Mesodermal cell (in vitro differentiated cells): ENCODE measurements at regions not wholly inside any gene's neighbourhood (a gene's known extent, or its start where the extent isn't known, plus 50 kb on each side); places are given as distances from the start of the nearest gene placed in this dataset.
"Not testable (repeated sequence)": the region's sequence is repeated elsewhere in the genome, so short reads cannot be mapped to it uniquely, and the experiment has no call there.

Source experiments
- H3K27ac ChIP-seq: 2 replicates; pipeline ENCODE4 v1.7.0; 2013; ENCODE audit warnings: mild to moderate bottlenecking, low read depth, low read length, moderate library complexity; ENCODE audit not compliant: severe bottlenecking
- H3K36me3 ChIP-seq: 2 replicates; pipeline ENCODE4 v1.7.1; 2013; ENCODE audit warnings: mild to moderate bottlenecking, low read length, moderate library complexity; ENCODE audit not compliant: control insufficient read depth, insufficient read depth
- H3K4me1 ChIP-seq: one replicate; pipeline ENCODE4 v1.7.1; 2013; ENCODE audit warnings: mild to moderate bottlenecking, low read length; ENCODE audit not compliant: insufficient read depth, control insufficient read depth, poor library complexity, severe bottlenecking
- H3K4me3 ChIP-seq: 2 replicates; pipeline ENCODE4 v1.7.0; 2013; ENCODE audit warnings: low read length, control low read depth, mild to moderate bottlenecking; ENCODE audit not compliant: insufficient read depth, poor library complexity, severe bottlenecking; ENCODE audit errors: extremely low read depth
- H3K9me3 ChIP-seq: 2 replicates; pipeline ENCODE4 v1.7.1; 2013; ENCODE audit warnings: mild to moderate bottlenecking, low read length, moderate library complexity; ENCODE audit not compliant: control insufficient read depth
- WGBS, 2 experiments: methylation state at CpG; one replicate each; pipeline ENCODE4 v1.1.5; 2013; ENCODE audit warnings: missing lambda C conversion rate in 2 of 2; ENCODE audit not compliant: insufficient coverage in 2 of 2; 5-methylcytosine and 5-hydroxymethylcytosine counted together

GRCh38 chrX:34509394-34509793 is 147.7 kb downstream of the TMEM47 start:
- Histone ChIP-seq H3K4me3 (no peak overlapping the region), H3K27ac (no peak overlapping the region), H3K9me3 (no peaks in the 10 kb centered on the region), H3K36me3 (no peaks in the 10 kb centered on the region), H3K4me1 (no peaks in the 10 kb centered on the region)
- no CpG with 5 or more reads among the region's 5 CpGs for WGBS, 2 experiments

- Histone ChIP-seq H3K27ac (no peak overlapping the region), H3K9me3 (no peaks in the 10 kb centered on the region), H3K4me1 (no peaks in the 10 kb centered on the region), H3K36me3 (no peaks in the 10 kb centered on the region), H3K4me3 (no peak overlapping the region)
- no CpG with 5 or more reads among the region's 3 CpGs for WGBS, 2 experiments
Observed at GRCh38 chrX:34503119-34503518, 154.0 kb downstream of the TMEM47 start.

- H3K4me1 ChIP-seq = no peaks in the 10 kb centered on the region
- H3K27ac ChIP-seq = no peak overlapping the region
- 100% methylated on average over 1 of the region's 4 CpGs; no CpG with 5 or more reads in 1 of the 2 experiments for WGBS, 2 experiments
- H3K36me3 ChIP-seq = no peaks in the 10 kb centered on the region
- no peak overlapping the region for H3K4me3 ChIP-seq
- H3K9me3 ChIP-seq = no peaks in the 10 kb centered on the region
Observed at GRCh38 chrX:34493086-34493485, 164.0 kb downstream of the TMEM47 start.

DNA sequence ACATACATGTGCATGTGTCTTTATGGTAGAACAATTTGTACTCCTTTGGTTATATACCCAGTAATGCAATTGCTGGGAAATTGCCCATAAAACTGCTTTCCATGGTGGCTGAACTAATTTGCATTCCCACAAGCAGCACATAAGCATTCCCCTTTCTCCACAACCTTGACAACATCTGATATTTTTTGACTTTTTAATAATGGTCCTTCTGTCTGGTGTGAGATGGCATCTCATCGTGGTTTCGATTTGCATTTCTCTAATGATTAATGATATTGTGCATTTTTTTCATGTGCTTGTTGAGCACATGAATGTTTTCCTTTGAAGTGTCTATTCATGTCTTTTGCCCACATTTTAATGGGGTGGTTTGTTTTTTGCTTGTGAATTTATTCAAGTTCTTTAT is 166.0 kb downstream of the TMEM47 start:
- H3K4me1 ChIP-seq = no peaks in the 10 kb centered on the region
- H3K27ac ChIP-seq = no peak overlapping the region
- H3K36me3 ChIP-seq = no peaks in the 10 kb centered on the region
- no peak overlapping the region for H3K4me3 ChIP-seq
- WGBS, 2 experiments = 80% methylated on average over 1 of the region's 2 CpGs; no CpG with 5 or more reads in 1 of the 2 experiments
- no peaks in the 10 kb centered on the region for H3K9me3 ChIP-seq

- Histone ChIP-seq H3K4me1 (no peaks in the 10 kb centered on the region), H3K4me3 (no peak overlapping the region), H3K9me3 (no peaks in the 10 kb centered on the region), H3K36me3 (no peaks in the 10 kb centered on the region), H3K27ac (no peak overlapping the region)
Observed at GRCh38 chrX:34487364-34487763, 169.7 kb downstream of the TMEM47 start.

DNA sequence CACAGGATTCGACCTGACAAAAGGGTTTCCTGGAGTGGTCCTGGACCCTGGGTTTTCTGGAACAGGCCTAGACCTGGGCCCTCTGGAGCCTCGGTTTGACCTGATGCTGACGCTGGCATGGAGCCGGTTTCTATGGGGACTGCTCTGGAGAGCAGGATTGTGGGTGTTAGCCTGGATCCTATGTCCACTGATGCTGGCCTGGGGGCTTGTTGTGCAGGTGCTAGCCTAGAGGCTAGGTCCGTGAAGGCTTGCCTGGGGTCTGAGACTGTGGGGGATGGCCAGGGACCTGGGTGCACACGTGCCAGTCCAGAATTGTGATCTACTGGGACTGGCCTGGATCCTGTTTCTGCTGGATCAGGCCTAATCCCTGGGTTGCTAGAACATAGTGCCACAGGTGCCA is 173.1 kb downstream of the TMEM47 start:
- H3K9me3 ChIP-seq = no peaks in the 10 kb centered on the region
- no peaks in the 10 kb centered on the region for H3K4me1 ChIP-seq
- WGBS, 2 experiments = 100% methylated on average over 3 of the region's 6 CpGs; no CpG with 5 or more reads in 1 of the 2 experiments
- H3K36me3 ChIP-seq = no peaks in the 10 kb centered on the region
- H3K27ac ChIP-seq = no peak overlapping the region
- H3K4me3 ChIP-seq = no peak overlapping the region

GRCh38 chrX:34470507-34470906 is 186.6 kb downstream of the TMEM47 start:
- Histone ChIP-seq H3K9me3 (no peaks in the 10 kb centered on the region), H3K4me1 (no peaks in the 10 kb centered on the region), H3K4me3 (no peak overlapping the region), H3K27ac (no peak overlapping the region), H3K36me3 (no peaks in the 10 kb centered on the region)
- WGBS, 2 experiments = no CpG with 5 or more reads among the region's 1 CpG

GRCh38 chrX:34467437-34467836 is 189.6 kb downstream of the TMEM47 start:
- no peak overlapping the region for H3K27ac ChIP-seq
- no CpG with 5 or more reads among the region's 3 CpGs for WGBS, 2 experiments
- no peaks in the 10 kb centered on the region for H3K4me1 ChIP-seq
- no peak overlapping the region for H3K4me3 ChIP-seq
- no peaks in the 10 kb centered on the region for H3K36me3 ChIP-seq
- H3K9me3 ChIP-seq = no peaks in the 10 kb centered on the region

DNA sequence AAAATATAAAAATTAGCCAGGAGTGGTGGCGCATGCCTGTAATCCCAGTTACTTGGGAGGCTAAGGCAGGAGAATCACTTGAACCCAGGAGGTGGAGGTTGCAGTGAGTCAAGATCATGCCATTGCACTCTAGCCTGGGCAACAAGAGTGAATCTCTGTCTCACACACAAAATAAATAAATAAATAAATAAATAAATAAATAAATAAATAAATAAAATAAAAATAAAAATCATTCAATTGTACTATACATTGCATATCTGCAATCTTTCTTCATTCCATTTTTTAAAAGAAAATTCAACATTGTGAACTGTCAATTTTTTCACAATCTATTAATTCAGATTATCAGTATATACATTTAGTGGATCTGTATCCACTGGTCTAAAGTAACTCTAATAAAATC is 193.9 kb downstream of the TMEM47 start:
- H3K27ac ChIP-seq, H3K4me1 ChIP-seq, H3K9me3 ChIP-seq, H3K36me3 ChIP-seq, H3K4me3 ChIP-seq: not testable (repeated sequence)
- no CpG with 5 or more reads among the region's 1 CpG for WGBS, 2 experiments

DNA sequence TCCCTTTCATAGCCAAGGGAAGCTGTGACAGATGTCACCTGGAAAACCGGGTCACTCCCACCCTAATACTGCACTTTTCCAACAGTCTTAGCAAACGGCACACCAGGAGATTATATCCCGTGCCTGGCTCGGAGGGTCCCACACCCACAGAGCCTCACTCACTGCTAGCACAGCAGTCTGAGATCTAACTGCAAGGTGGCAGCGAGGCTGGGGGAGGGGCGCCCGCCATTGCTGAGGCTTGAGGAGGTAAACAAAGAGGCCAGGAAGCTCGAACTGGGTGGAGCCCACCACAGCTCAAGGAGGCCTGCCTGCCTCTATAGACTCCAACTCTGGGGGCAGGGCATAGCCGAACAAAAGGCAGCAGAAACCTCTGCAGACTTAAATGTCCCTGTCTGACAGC is 199.2 kb downstream of the TMEM47 start:
- not testable (repeated sequence) for H3K36me3 ChIP-seq, H3K4me3 ChIP-seq, H3K27ac ChIP-seq, H3K9me3 ChIP-seq, H3K4me1 ChIP-seq
- WGBS, 2 experiments = no CpG with 5 or more reads among the region's 9 CpGs

DNA sequence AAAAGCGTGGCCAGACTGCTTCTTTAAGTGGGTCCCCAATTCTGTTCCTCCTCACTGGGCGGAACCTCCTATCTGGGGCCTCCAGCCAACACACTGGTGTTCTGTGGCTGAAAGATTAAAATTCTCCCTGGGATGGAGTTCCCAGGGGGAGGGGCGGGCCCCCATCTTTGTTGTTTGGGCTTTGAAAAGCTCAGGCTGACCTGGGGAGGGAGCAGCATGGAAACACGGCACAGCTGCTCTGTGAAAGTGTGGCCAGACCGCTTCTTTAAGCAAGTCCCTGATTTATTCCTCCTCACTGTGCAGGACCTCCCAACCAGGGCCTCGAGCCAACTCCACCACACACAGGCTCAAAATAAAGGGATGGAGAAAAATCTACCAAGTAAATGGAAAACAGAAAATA is 219.5 kb downstream of the TMEM47 start:
- no peaks in the 10 kb centered on the region for H3K4me1 ChIP-seq
- H3K4me3 ChIP-seq = no peak overlapping the region
- no peak overlapping the region for H3K27ac ChIP-seq
- no peaks in the 10 kb centered on the region for H3K9me3 ChIP-seq
- H3K36me3 ChIP-seq = no peaks in the 10 kb centered on the region
- 65 to 100% methylated on average over 1 to 2 of the region's 6 CpGs for WGBS, 2 experiments

DNA sequence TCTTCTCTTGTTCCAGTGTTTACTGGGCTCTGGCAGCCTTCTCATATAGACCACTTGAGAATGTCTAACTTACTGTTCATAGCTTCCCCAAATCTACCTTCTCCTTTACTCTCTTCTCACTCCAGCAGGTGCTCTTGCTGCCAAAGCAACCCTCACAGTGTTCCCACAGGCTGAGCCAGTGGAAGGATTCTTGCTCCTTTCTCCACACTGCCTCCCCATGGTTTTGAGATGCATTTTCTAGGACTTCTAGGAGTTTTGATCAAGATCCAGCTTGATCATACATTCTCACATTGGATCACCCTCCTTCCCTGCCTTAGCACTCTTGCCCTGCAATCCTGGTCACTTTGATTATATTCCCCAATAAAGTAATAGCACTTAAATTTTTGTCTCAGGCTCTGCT is 230.8 kb downstream of the TMEM47 start:
- Histone ChIP-seq H3K9me3 (no peaks in the 10 kb centered on the region), H3K4me3 (no peak overlapping the region)

More for the DNA sequence above, 230.8 kb downstream of the TMEM47 start:
- H3K27ac ChIP-seq = no peak overlapping the region
- H3K36me3 ChIP-seq = no peaks in the 10 kb centered on the region
- no peaks in the 10 kb centered on the region for H3K4me1 ChIP-seq
